Renal cortex interstitium (tissue), 11 donors: ENCODE measurements at regions not wholly inside any gene's neighbourhood (a gene's known extent, or its start where the extent isn't known, plus 50 kb on each side); places are given as distances from the start of the nearest gene placed in this dataset.
A peak's percentile ranks its signal among the peaks of the same experiment; 100 is the strongest.

ENCODE experiments used
- DNase-seq, 11 donors: peaks; one replicate each; pipeline ENCODE4 v3.0.0-alpha.2; 2013; ENCODE audit warnings: low read depth in 9 of 11, low spot score in 4 of 11; ENCODE audit errors: extremely low read depth in 1 of 11

- DNase-seq: peak in 6 of 11 donors; percentile 6 to 27 (median 21)
Measured at GRCh38 chr7:10121631-10122030, 852.0 kb upstream of the PHF14 start.

- DNase-seq: peak in 10 of 11 donors; percentile 10 to 41 (median 17)
Measured at GRCh38 chr7:10122551-10123100, 851.0 kb upstream of the PHF14 start.

GRCh38 chr7:10128748-10129147, 844.9 kb upstream of the PHF14 start:
- DNase-seq: no peak

- no peak for DNase-seq
Measured at GRCh38 chr7:10138087-10138854, 835.4 kb upstream of the PHF14 start.

- DNase-seq: no peak
Measured at GRCh38 chr7:10146271-10146670, 827.4 kb upstream of the PHF14 start.

GRCh38 chr7:10156972-10157371, 816.7 kb upstream of the PHF14 start:
- DNase-seq: no peak

- no peak for DNase-seq
Measured at GRCh38 chr7:10181996-10182395, 791.7 kb upstream of the PHF14 start.

- no peak for DNase-seq
Measured at GRCh38 chr7:10192074-10192473, 781.6 kb upstream of the PHF14 start.

- no peak for DNase-seq
Measured at GRCh38 chr7:10205696-10206095, 768.0 kb upstream of the PHF14 start.

- no peak for DNase-seq
Measured at GRCh38 chr7:10210000-10210399, 763.7 kb upstream of the PHF14 start.

- DNase-seq: no peak
Measured at GRCh38 chr7:10211016-10211415, 762.7 kb upstream of the PHF14 start.

- DNase-seq: no peak
Measured at GRCh38 chr7:10211861-10212260, 761.8 kb upstream of the PHF14 start.

GRCh38 chr7:10212649-10213048, 761.0 kb upstream of the PHF14 start:
- DNase-seq: no peak

GRCh38 chr7:10216462-10216861, 757.2 kb upstream of the PHF14 start:
- no peak for DNase-seq

GRCh38 chr7:10221084-10221483, 752.6 kb upstream of the PHF14 start:
- no peak for DNase-seq

GRCh38 chr7:10222976-10223375, 750.7 kb upstream of the PHF14 start:
- DNase-seq: no peak

GRCh38 chr7:10225275-10225674, 748.4 kb upstream of the PHF14 start:
- no peak for DNase-seq

GRCh38 chr7:10237306-10237705, 736.4 kb upstream of the PHF14 start:
- DNase-seq: no peak

- peak in 2 of 11 donors; percentile 12 to 15 for DNase-seq
Measured at GRCh38 chr7:10238641-10239040, 735.0 kb upstream of the PHF14 start.

GRCh38 chr7:10239695-10240345, 733.9 kb upstream of the PHF14 start:
- DNase-seq: peak in 3 of 11 donors; percentile 6 to 24 (median 14)
